Fibroblast of peridontal ligament (primary cell): ENCODE measurements at regions not wholly inside any gene's neighbourhood (a gene's known extent, or its start where the extent isn't known, plus 50 kb on each side); places are given as distances from the start of the nearest gene placed in this dataset.

Source experiments
- DNase-seq: peaks from one replicate; pipeline ENCODE4 v3.0.0-alpha.2; 2010; ENCODE audit errors: extremely low read depth

GRCh38 chr3:148020861-148021260, 611.7 kb downstream of the ZIC1 start:
- DNase-seq = no peak

DNA sequence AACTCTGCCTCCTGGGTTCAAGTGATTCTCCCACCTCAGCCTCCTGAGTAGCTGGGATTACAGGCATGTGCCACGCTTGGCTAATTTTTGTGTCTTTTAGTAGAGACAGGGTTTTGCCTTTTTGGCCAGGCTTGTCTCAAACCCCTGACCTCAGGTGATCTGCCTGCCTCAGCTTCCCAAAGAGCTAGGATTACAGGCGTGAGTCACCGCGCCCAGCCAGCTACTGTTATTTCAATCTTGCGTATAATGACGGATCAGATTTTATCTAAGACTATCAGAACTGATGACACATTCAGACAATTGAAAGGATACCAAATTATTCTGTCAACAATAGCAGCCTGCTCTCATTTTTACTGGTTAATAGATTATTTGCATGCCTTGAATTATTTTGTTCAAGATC, 612.2 kb downstream of the ZIC1 start:
- no peak for DNase-seq

DNA sequence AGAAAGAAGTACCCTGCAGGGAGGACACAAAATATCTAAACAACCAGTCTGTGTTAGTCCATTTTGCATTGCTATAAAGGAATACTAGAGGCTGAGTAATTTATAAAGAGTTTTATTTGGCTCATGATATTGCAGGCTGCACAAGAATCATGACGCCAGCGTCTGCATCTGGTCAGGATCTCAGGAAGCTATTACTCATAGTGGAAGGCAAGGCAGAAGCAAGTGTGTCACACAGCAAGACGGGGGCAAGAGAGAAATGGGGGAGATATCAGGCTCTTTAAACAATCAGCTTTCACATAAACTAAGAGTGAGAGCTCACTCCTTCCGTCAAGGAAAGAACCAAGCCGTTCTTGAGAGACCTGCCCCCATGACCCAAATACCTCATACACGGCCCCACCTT, 614.8 kb downstream of the ZIC1 start:
- peak; percentile 76 for DNase-seq

DNA sequence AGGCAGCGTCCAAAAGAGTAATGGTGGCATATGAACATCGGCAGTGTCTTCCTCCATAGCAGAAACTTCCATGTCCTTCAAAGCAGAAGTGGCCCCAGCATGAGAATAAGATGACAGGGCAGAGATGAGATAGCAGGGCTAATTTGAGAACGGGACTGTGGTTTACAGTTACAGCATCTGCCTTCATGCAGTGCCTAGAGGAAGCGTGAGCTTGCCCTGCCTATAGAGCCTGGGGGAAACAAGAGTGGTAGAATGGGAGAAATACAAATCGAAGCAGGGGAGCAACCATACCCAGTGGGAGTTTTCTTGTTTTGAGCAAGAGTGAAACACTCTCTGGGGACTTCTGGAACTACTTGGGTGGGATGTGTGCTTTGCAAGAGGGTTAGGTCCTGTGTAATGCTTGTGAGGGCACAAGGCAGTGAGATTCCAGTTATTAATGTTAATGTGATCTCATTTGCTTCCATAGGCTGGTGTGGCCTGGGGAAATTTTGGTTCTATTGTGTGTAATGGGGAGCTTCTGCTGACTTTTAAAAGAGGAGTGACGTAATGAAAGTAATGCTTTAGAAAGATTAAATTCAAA, 616.9 kb downstream of the ZIC1 start:
- DNase-seq = no peak

DNA sequence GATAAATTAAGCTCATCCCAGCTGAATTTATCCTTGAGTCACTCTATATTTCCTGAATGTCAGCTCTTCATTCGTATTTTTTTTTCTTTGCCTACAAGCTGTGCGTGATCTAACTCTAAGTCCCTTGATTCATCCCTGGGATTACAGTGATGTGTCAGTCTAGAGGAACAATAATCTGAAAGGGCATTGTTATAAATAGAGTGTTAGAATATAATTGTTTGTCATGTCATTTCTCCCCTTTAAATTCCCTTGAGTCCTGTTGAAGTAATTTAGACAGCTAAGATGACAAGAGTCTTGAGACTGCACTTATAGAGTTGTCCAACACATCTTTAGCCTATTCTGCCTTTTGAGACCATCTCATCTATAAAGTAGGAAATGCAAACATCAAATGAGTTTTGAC, 621.8 kb downstream of the ZIC1 start:
- DNase-seq = no peak

DNA sequence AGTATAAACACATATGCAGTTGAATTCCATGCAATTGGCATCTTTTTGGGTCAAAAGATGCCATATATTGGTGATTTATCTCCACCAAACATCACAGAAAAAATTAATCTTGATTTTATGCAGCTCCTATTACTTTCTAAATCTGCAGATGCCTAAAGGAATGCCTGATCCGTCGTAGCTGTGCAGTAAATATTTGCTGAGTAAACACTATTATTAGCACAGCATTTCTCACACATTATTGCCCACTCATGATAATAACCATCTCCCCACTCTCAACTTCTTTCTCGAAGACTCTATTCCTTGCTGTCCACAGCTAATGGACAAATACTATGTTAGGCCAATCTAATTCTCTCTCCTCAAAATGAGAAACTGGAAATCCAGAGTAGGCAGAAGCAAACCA, 625.2 kb downstream of the ZIC1 start:
- DNase-seq = no peak

DNA sequence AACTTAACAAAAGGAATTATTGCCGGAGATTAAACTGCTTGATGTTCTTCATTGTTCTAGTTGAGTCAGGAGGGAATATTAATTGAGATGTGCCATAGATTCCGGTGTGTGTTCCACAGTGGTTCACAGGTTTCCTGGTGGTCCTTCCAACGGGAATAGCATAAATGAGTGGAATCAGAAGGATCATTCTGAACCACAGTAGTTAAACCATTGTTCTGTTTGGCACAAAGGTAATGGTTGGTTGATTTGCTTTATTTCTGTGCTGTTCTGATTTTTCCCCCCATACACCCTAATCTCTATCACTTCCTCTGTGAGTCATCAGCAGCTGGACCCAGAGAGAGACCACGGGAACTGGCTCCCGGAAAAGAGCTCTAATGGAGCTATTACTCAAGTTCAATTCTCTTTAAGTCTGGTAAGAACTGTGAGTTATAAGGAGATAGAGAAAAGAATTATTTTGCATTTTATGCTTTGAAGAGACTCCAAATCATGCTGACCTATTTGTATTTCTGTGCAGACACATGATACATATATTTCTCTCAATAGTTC, 627.2 kb downstream of the ZIC1 start:
- peak; percentile 29 for DNase-seq

GRCh38 chr3:148042663-148043445, 633.7 kb downstream of the ZIC1 start:
- peak; percentile 51 for DNase-seq

- no peak for DNase-seq
Measured at GRCh38 chr3:148044151-148044550, 635.0 kb downstream of the ZIC1 start.

- no peak for DNase-seq
Measured at GRCh38 chr3:148054999-148055398, 642.7 kb upstream of the AGTR1 start.

GRCh38 chr3:148062590-148062989, 635.1 kb upstream of the AGTR1 start:
- DNase-seq = no peak

- DNase-seq = no peak
Measured at GRCh38 chr3:148066802-148067201, 630.9 kb upstream of the AGTR1 start.

- no peak for DNase-seq
Measured at GRCh38 chr3:148068466-148068865, 629.2 kb upstream of the AGTR1 start.

DNA sequence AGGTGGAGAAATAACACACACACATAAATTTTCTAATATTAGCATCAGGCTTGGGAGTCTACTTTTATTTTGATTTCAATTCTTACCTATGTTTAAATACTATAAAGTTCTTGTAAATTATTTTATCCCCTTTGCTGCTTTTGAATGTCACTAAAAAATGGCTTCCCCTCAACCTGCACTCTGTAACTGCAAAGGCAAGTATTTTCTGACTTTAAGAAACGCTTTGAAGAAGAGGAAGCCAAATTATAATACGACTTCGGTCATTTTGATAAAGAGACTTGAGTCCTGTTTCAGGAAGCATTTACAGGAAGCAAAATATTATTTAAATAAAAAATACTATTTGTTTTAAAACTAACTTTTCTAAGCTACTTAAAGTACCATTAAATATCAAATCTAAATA, 627.7 kb upstream of the AGTR1 start:
- no peak for DNase-seq

DNA sequence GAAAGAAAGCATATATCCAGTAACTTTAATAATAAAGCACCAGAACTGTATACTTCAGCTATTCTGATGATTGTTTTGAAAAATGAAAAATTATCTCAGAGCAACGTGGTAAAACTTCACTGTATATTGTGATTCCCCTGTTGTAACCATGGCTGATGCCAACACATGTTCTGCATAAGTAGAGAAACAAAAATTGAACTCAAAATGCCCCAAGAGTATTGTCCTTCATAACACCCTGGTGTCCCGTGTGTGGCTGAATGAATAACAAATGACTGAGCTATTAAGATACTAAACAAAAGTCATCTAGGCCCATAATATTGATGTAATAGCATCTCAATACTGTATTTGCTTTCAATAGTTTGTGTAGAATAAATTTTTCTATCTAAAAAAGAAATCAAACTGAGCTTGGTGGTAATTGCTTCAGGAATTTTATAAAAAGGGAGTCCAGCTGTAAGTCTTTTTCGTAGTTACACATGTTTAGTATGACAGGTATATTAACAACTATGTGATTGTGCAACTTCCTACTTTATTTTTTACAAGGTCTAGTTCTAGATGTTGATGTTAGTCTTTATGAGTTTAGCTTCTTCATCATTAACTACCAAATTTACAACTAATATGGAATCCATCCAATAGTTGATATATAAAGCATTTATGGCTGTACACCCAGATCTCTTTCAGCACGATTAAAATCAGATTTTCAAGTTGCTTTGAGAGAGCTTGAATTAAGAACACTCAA, 623.8 kb upstream of the AGTR1 start:
- no peak for DNase-seq

DNA sequence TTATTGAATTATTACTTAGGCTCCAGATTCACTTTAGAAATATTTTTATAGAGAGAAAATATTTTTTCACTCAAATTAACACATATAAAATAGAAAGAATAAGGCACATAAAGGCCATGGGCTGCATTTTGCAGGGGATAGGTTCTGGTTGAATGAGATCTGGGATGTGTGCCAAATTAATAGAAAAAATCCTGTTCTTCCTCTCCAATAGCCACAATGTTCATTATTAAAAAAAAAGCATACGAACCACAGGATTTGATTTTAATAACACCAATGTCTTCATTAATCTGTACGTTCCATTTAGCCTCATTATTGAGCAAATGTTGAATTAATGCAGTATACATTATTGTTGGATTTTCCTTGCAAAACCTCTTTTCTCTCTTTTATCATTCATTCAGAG, 622.8 kb upstream of the AGTR1 start:
- no peak for DNase-seq

GRCh38 chr3:148075771-148076716, 621.7 kb upstream of the AGTR1 start:
- peak; percentile 81 for DNase-seq

GRCh38 chr3:148077318-148077923, 620.3 kb upstream of the AGTR1 start:
- peak; percentile 59 for DNase-seq

DNA sequence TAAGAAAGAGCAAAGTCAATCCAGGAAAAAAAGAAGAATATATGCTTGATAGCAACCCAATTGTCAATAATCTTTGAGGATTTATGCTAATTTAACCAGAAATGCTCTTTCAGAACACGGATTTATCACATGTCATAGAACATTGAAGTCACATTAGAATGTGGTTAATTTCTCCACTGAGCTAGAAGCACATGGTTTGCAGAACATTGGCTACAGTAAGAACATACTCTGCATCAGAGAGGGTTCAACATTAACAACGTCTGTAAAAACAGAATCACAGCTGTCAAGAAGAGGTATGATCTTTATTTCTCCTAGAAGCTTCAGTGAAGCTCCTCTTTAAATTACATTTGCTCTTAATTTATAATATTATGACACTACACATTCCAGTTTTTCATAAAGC, 619.7 kb upstream of the AGTR1 start:
- no peak for DNase-seq

DNA sequence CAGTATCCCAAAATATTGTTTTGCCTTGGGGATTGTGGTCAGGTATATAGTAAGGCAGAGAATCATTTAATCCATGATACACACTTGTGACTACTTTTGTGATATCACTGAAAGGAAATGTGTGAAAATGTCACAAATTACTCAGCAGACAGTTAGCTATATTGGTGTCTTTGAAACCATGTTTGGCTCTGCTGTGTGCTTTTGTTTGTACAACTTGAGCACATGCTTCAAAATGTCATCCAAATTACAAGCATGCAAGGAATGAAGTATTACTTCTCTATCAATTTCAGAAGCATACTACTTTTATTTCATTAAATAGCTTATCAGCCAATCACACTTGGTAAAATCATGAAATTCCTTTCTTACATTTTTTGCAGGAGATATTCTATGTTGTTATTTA, 619.0 kb upstream of the AGTR1 start:
- DNase-seq = no peak

DNA sequence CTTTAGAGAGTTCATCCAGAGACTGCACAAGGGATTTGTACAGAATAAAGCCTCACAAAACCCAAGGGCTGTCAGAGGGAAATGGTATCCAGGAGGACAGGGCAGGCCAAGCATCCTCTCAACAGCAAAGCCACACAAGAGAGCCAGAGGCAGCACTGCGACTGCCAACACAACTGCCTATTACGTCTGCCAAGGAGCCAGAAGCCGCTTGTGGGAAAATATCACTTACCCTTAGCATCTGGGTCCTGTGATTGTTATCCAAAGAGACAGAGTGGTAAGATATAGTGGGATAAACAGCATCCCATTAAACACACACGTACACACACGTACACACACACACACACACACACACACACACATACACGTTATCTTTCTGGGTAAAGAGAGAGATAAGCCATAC, 618.3 kb upstream of the AGTR1 start:
- peak; percentile 40 for DNase-seq
